ENCODE measurements at regions not wholly inside any gene's neighbourhood (a gene's known extent, or its start where the extent isn't known, plus 50 kb on each side); places are given as distances from the start of the nearest gene placed in this dataset.

GRCh38 chr5:33162057-33162456 is 278.7 kb upstream of the TARS1 start:
- TF ChIP-seq CTCF (IDR thresholded peaks at IDR 0.05; ENCODE audit: low read depth, low read length, poor library complexity, severe bottlenecking) (no peak), EZH2phosphoT487 (IDR thresholded peaks at IDR 0.05; ENCODE audit: borderline replicate concordance, low read length) (no peak)

All from DOHH2 (cell line).